ENCODE measurements at regions not wholly inside any gene's neighbourhood (a gene's known extent, or its start where the extent isn't known, plus 50 kb on each side); places are given as distances from the start of the nearest gene placed in this dataset.

DNA sequence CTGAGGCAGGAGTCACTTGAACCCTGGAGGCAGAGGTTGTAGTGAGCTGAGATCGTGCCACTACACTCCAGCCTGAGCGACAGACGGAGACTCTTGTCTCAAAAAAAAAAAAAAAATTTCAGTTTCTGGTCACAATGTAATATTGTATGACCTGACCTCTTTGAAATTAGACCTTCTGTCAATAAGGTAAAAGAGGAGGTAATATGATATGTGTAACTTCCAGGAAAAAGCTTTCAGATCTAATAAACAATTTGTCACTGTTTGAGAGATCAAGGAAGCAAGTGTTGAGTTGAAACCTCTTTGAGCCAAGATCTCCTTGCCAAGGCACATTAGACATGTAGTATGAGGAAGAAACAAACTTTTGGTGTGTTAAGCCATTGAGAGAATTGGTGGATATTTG is 101.7 kb upstream of the ATF7IP start:
- Mint-ChIP-seq H3K27me3 (no peaks in the 10 kb centered on the region), H3K27ac (no peak overlapping the region), H3K9me3 (peaks cover 6% of the 10 kb centered on the region), H3K4me1 (peaks cover 12% of the 10 kb centered on the region), H3K4me3 (no peak overlapping the region), H3K36me3 (ENCODE audit: low read depth) (peaks cover 9% of the 10 kb centered on the region)
- CTCF ChIA-PET, result interaction anchor here (0.9 to 1.2 kb wide), 2 partner anchors 9 to 102 kb away, joined by 3 read pairs; partner anchors contain the start of gene ATF7IP
- POLR2A ChIA-PET, result no interaction called here
- DNase-seq, result no peak

GRCh38 chr12:14264316-14264715 is 101.2 kb upstream of the ATF7IP start:
- no peak overlapping the region for H3K4me3 Mint-ChIP-seq
- ChIA-PET CTCF (interaction anchor here (0.9 to 1.2 kb wide), 2 partner anchors 9 to 101 kb away, joined by 3 read pairs; partner anchors contain the start of gene ATF7IP), POLR2A (no interaction called here)
- peaks cover 7% of the 10 kb centered on the region for H3K9me3 Mint-ChIP-seq
- no peak overlapping the region for H3K27ac Mint-ChIP-seq
- DNase-seq, result no peak
- H3K36me3 Mint-ChIP-seq (ENCODE audit: low read depth), result peaks cover 6% of the 10 kb centered on the region
- peaks cover 9% of the 10 kb centered on the region for H3K4me1 Mint-ChIP-seq
- no peaks in the 10 kb centered on the region for H3K27me3 Mint-ChIP-seq

GRCh38 chr12:14264778-14265177 is 100.7 kb upstream of the ATF7IP start:
- H3K27ac Mint-ChIP-seq, result no peak overlapping the region
- H3K36me3 Mint-ChIP-seq (ENCODE audit: low read depth), result peaks cover 5% of the 10 kb centered on the region
- CTCF ChIA-PET, result interaction anchor here (1.2 kb wide), 1 partner anchor 101 kb away, joined by 3 read pairs; the partner anchor contains the start of gene ATF7IP
- DNase-seq, result no peak
- no peak overlapping the region for H3K4me3 Mint-ChIP-seq
- peaks cover 9% of the 10 kb centered on the region for H3K4me1 Mint-ChIP-seq
- H3K27me3 Mint-ChIP-seq, result no peaks in the 10 kb centered on the region
- peaks cover 9% of the 10 kb centered on the region for H3K9me3 Mint-ChIP-seq
- POLR2A ChIA-PET, result no interaction called here

- no peak for DNase-seq
- CTCF ChIA-PET, result interaction anchor here (1.0 kb wide), 1 partner anchor 55 kb away, joined by 3 read pairs; no protein-coding TSS in a partner anchor
- Mint-ChIP-seq H3K27me3 (no peaks in the 10 kb centered on the region), H3K27ac (no peak overlapping the region), H3K4me3 (no peak overlapping the region), H3K36me3 (ENCODE audit: low read depth) (peaks cover 5% of the 10 kb centered on the region), H3K9me3 (peaks cover 12% of the 10 kb centered on the region), H3K4me1 (peaks cover 5% of the 10 kb centered on the region)
- POLR2A ChIA-PET, result no interaction called here
Measured at GRCh38 chr12:14268120-14268515, 97.4 kb upstream of the ATF7IP start.

DNA sequence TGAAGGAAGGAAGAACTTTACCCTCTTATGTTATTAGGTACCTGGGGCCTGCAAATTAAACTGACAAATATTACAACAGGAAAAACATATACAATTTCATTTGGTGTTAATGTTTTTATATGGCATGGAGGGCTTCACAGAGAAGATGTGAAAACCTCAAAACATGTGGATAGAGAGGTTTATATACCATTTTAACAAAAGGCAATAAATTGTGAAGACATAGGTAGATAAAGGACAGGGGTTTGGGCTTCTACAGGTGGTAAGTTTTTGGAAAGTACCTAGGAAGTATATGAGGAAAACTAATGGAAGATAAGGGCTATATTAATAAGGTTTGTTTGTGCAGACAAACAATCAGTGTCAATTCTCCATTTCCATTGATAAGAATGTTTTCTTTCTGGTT is 95.1 kb upstream of the ATF7IP start:
- DNase-seq, result no peak
- Mint-ChIP-seq H3K4me3 (no peak overlapping the region), H3K36me3 (ENCODE audit: low read depth) (peaks cover 5% of the 10 kb centered on the region), H3K9me3 (peaks cover 18% of the 10 kb centered on the region), H3K4me1 (peaks cover 9% of the 10 kb centered on the region), H3K27me3 (no peaks in the 10 kb centered on the region), H3K27ac (no peak overlapping the region)
- POLR2A ChIA-PET, result no interaction called here
- CTCF ChIA-PET, result no interaction called here

- Mint-ChIP-seq H3K27ac (no peak overlapping the region), H3K4me3 (no peak overlapping the region), H3K36me3 (ENCODE audit: low read depth) (peaks cover 8% of the 10 kb centered on the region), H3K27me3 (no peaks in the 10 kb centered on the region), H3K4me1 (peaks cover 14% of the 10 kb centered on the region), H3K9me3 (peaks cover 26% of the 10 kb centered on the region)
- DNase-seq, result no peak
- ChIA-PET POLR2A (interaction anchor here (1.0 to 1.3 kb wide), 2 partner anchors 15 to 92 kb away, joined by 4 read pairs; partner anchors contain the start of gene ATF7IP), CTCF (interaction anchor here (0.8 to 1.6 kb wide), 3 partner anchors 10 to 35 kb away, joined by 3 to 5 read pairs (median 3); no protein-coding TSS in a partner anchor)
Measured at GRCh38 chr12:14272956-14273912, 92.2 kb upstream of the ATF7IP start.

DNA sequence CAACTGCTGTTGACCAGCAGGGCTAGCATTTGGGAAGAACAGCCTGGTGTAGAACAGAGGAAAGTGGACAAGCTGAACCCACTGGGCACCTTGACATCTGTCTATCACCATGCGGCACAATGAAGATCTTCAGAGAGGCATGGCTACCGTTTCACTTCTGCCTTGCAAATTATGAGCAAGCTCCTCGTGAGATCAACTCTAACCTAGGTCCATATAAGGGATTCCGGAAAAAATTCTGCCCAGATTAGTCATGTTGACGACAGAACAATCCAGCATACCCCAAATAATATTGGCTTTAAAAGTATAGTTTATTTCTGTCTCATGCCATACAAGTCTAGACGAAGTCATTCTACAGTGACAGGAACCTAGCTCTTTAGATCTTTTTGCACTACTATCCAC is 91.6 kb upstream of the ATF7IP start:
- peaks cover 26% of the 10 kb centered on the region for H3K9me3 Mint-ChIP-seq
- no peak for DNase-seq
- no peak overlapping the region for H3K27ac Mint-ChIP-seq
- H3K4me3 Mint-ChIP-seq, result no peak overlapping the region
- CTCF ChIA-PET, result interaction anchor here (1.6 kb wide), 1 partner anchor 36 kb away, joined by 5 read pairs; no protein-coding TSS in a partner anchor
- peaks cover 14% of the 10 kb centered on the region for H3K4me1 Mint-ChIP-seq
- POLR2A ChIA-PET, result interaction anchor here (1.0 to 1.3 kb wide), 2 partner anchors 16 to 91 kb away, joined by 4 read pairs; partner anchors contain the start of gene ATF7IP
- no peaks in the 10 kb centered on the region for H3K27me3 Mint-ChIP-seq
- H3K36me3 Mint-ChIP-seq (ENCODE audit: low read depth), result peaks cover 8% of the 10 kb centered on the region

GRCh38 chr12:14275111-14275510 is 90.4 kb upstream of the ATF7IP start:
- H3K27ac Mint-ChIP-seq, result no peak overlapping the region
- peaks cover 7% of the 10 kb centered on the region for H3K36me3 Mint-ChIP-seq (ENCODE audit: low read depth)
- DNase-seq, result no peak
- H3K4me1 Mint-ChIP-seq, result peaks cover 14% of the 10 kb centered on the region
- H3K9me3 Mint-ChIP-seq, result peaks cover 24% of the 10 kb centered on the region
- no peaks in the 10 kb centered on the region for H3K27me3 Mint-ChIP-seq
- CTCF ChIA-PET, result no interaction called here
- POLR2A ChIA-PET, result no interaction called here
- no peak overlapping the region for H3K4me3 Mint-ChIP-seq

DNA sequence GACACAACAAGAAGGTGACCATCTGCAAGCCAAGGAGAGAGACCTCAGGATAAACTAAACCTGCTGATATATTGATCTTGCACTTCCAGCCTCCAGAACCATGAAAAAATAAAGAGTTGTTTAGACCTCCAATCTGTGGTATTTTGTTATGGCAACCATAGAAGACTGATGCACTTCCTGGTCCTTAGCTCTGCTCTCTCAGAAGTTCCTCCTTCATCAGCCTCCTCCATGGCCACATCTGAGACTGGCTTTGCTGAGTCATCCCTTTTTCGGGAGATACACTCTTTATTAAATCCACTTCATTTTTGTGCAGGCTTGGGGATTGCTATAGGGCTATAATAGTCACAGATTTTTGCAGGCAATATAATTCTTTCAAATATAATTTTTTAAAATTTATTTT is 89.6 kb upstream of the ATF7IP start:
- CTCF ChIA-PET, result no interaction called here

DNA sequence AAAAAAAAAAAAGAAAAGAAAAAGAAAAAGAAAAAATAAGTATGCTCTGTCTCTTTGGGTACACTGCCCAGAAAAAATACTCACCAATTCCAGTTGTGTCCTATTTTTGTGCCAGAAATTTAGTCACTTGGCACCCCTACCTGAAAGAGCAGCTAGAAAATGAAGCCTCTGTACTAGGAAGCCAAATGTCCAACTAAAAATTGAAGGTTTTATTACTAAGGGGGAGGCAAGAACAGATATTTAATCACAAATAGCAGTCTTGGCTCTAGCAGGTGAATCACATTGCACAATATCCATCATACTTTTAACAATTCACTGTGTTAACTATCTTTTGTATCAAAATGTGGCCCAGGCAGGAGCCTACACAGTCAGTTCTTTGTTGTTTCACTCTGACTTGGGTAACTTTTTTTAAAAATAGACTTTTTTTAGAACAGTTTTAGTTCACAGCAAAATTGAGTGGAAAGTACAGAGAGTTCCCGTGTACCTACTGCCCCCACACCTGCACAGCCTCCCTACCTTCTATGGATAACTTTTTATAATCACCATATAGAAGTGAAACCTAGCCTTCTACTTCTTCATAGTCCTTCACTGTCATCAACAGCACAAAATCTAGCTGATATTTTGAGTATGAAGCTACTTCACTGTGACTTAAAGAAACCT is 87.1 kb upstream of the ATF7IP start:
- ChIA-PET POLR2A (no interaction called here), CTCF (no interaction called here)
- Mint-ChIP-seq H3K27ac (no peak overlapping the region), H3K36me3 (ENCODE audit: low read depth) (peaks cover 2% of the 10 kb centered on the region), H3K4me1 (peaks cover 9% of the 10 kb centered on the region), H3K4me3 (no peak overlapping the region), H3K9me3 (peaks cover 24% of the 10 kb centered on the region), H3K27me3 (no peaks in the 10 kb centered on the region)
- DNase-seq, result no peak

More for the DNA sequence above, 89.6 kb upstream of the ATF7IP start:
- POLR2A ChIA-PET, result no interaction called here
- H3K27ac Mint-ChIP-seq, result no peak overlapping the region
- peaks cover 14% of the 10 kb centered on the region for H3K4me1 Mint-ChIP-seq
- H3K9me3 Mint-ChIP-seq, result peaks cover 23% of the 10 kb centered on the region
- DNase-seq, result no peak
- H3K27me3 Mint-ChIP-seq, result no peaks in the 10 kb centered on the region
- peaks cover 2% of the 10 kb centered on the region for H3K36me3 Mint-ChIP-seq (ENCODE audit: low read depth)
- H3K4me3 Mint-ChIP-seq, result no peak overlapping the region

- Mint-ChIP-seq H3K27me3 (no peaks in the 10 kb centered on the region), H3K9me3 (peaks cover 20% of the 10 kb centered on the region), H3K4me3 (no peak overlapping the region), H3K36me3 (ENCODE audit: low read depth) (peaks cover 2% of the 10 kb centered on the region), H3K27ac (no peak overlapping the region), H3K4me1 (peaks cover 5% of the 10 kb centered on the region)
- POLR2A ChIA-PET, result interaction anchor here (1.1 kb wide), 1 partner anchor 20 kb away, joined by 3 read pairs; no protein-coding TSS in a partner anchor
- DNase-seq, result no peak
- CTCF ChIA-PET, result interaction anchor here (1.0 kb wide), 1 partner anchor 42 kb away, joined by 3 read pairs; no protein-coding TSS in a partner anchor
Measured at GRCh38 chr12:14279845-14280244, 85.6 kb upstream of the ATF7IP start.

- Mint-ChIP-seq H3K9me3 (peaks cover 14% of the 10 kb centered on the region), H3K4me3 (no peak overlapping the region), H3K36me3 (ENCODE audit: low read depth) (peaks cover under 1% of the 10 kb centered on the region), H3K27ac (no peak overlapping the region), H3K4me1 (peaks cover 1% of the 10 kb centered on the region), H3K27me3 (no peaks in the 10 kb centered on the region)
- ChIA-PET CTCF (interaction anchor here (1.4 kb wide), 1 partner anchor 85 kb away, joined by 3 read pairs; the partner anchor contains the start of gene ATF7IP), POLR2A (interaction anchor here (1.1 kb wide), 1 partner anchor 21 kb away, joined by 3 read pairs; no protein-coding TSS in a partner anchor)
- no peak for DNase-seq
Measured at GRCh38 chr12:14280921-14281320, 84.6 kb upstream of the ATF7IP start.

- Mint-ChIP-seq H3K27ac (no peak overlapping the region), H3K9me3 (peaks cover 13% of the 10 kb centered on the region), H3K36me3 (ENCODE audit: low read depth) (no peaks in the 10 kb centered on the region), H3K4me3 (no peak overlapping the region), H3K4me1 (no peaks in the 10 kb centered on the region), H3K27me3 (no peaks in the 10 kb centered on the region)
- no peak for DNase-seq
- POLR2A ChIA-PET, result no interaction called here
- CTCF ChIA-PET, result interaction anchor here (1.4 kb wide), 1 partner anchor 84 kb away, joined by 3 read pairs; the partner anchor contains the start of gene ATF7IP
Measured at GRCh38 chr12:14281539-14281938, 83.9 kb upstream of the ATF7IP start.
